ENCODE measurements at regions not wholly inside any gene's neighbourhood (a gene's known extent, or its start where the extent isn't known, plus 50 kb on each side); places are given as distances from the start of the nearest gene placed in this dataset.

- Histone ChIP-seq H3K9me3 (no peaks in the 10 kb centered on the region), H3K4me3 (no peak overlapping the region), H3K36me3 (no peaks in the 10 kb centered on the region), H3K4me1 (no peaks in the 10 kb centered on the region), H3K27me3 (peaks cover 0 to 19% (median 0%) of the 10 kb centered on the region in 9 donors), H3K27ac (no peak overlapping the region)
- WGBS, 4 donors: 63 to 80% (median 72%) methylated on average over 3 of the region's 3 CpGs
- TF ChIP-seq POLR2A (IDR thresholded peaks at IDR 0.05): no peak
- no peak for TF ChIP-seq CTCF (IDR thresholded peaks at IDR 0.05)
- no peak for ATAC-seq
- DNase-seq: no peak
- intact Hi-C loops (cut with DNase I): no loop called here
Measured at GRCh38 chr22:49237279-49237678, 590.4 kb downstream of the BRD1 start.

GRCh38 chr22:49236541-49237075 is 591.1 kb downstream of the BRD1 start:
- no peaks in the 10 kb centered on the region for H3K9me3 ChIP-seq
- intact Hi-C loops (cut with DNase I): no loop called here
- no peak overlapping the region for H3K27ac ChIP-seq
- DNase-seq (no peak), ATAC-seq (no peak)
- H3K36me3 ChIP-seq: no peaks in the 10 kb centered on the region
- no peak overlapping the region for H3K4me3 ChIP-seq
- peaks cover 0 to 25% (median 0%) of the 10 kb centered on the region in 9 donors for H3K27me3 ChIP-seq
- 84 to 88% (median 86%) methylated on average over 11 of the region's 11 CpGs for WGBS, 4 donors
- TF ChIP-seq CTCF (IDR thresholded peaks at IDR 0.05) (no peak), POLR2A (IDR thresholded peaks at IDR 0.05) (no peak)
- H3K4me1 ChIP-seq: no peaks in the 10 kb centered on the region

GRCh38 chr22:49235463-49236300 is 592.0 kb downstream of the BRD1 start:
- Histone ChIP-seq H3K27me3 (peaks cover 0 to 27% (median 0%) of the 10 kb centered on the region in 9 donors), H3K9me3 (no peaks in the 10 kb centered on the region), H3K27ac (no peak overlapping the region), H3K4me3 (no peak overlapping the region), H3K4me1 (no peaks in the 10 kb centered on the region), H3K36me3 (no peaks in the 10 kb centered on the region)
- ATAC-seq (no peak), DNase-seq (no peak)
- no peak for TF ChIP-seq POLR2A (IDR thresholded peaks at IDR 0.05)
- 55 to 70% (median 58%) methylated on average over 12 to 13 of the region's 13 CpGs for WGBS, 4 donors
- intact Hi-C loops (cut with DNase I): no loop called here

- Histone ChIP-seq H3K27ac (no peak overlapping the region), H3K36me3 (no peaks in the 10 kb centered on the region), H3K4me1 (no peaks in the 10 kb centered on the region), H3K9me3 (no peaks in the 10 kb centered on the region), H3K4me3 (no peak overlapping the region), H3K27me3 (peaks cover 0 to 22% (median 0%) of the 10 kb centered on the region in 9 donors)
- no peak for TF ChIP-seq POLR2A (IDR thresholded peaks at IDR 0.05)
- no peak for TF ChIP-seq CTCF (IDR thresholded peaks at IDR 0.05)
- whole genome bisulfite sequencing, 4 donors: 74 to 94% (median 85%) methylated on average over 2 to 3 of the region's 3 CpGs
- intact Hi-C loops (cut with DNase I): no loop called here
- DNase-seq: no peak
- ATAC-seq: no peak
Measured at GRCh38 chr22:49234459-49234858, 593.2 kb downstream of the BRD1 start.

Measured in heart left ventricle (tissue), 16 donors.